ENCODE measurements at regions not wholly inside any gene's neighbourhood (a gene's known extent, or its start where the extent isn't known, plus 50 kb on each side); places are given as distances from the start of the nearest gene placed in this dataset.
A peak's percentile ranks its signal among the peaks of the same experiment; 100 is the strongest.

GRCh38 chr3:42019953-42020260, 58.0 kb upstream of the ULK4 start:
- H3K36me3 Mint-ChIP-seq (ENCODE audit: low read depth) = peaks cover 11% of the 10 kb centered on the region
- H3K4me3 Mint-ChIP-seq = no peak overlapping the region
- no peak overlapping the region for H3K27ac Mint-ChIP-seq
- peaks cover 95% of the 10 kb centered on the region for H3K4me1 Mint-ChIP-seq (ENCODE audit: low read depth)
- no peaks in the 10 kb centered on the region for H3K9me3 Mint-ChIP-seq
- H3K27me3 Mint-ChIP-seq = no peaks in the 10 kb centered on the region

GRCh38 chr3:42019144-42019952, 57.4 kb upstream of the ULK4 start:
- peaks cover 95% of the 10 kb centered on the region for H3K4me1 Mint-ChIP-seq (ENCODE audit: low read depth)
- H3K9me3 Mint-ChIP-seq = no peaks in the 10 kb centered on the region
- H3K4me3 Mint-ChIP-seq = no peak overlapping the region
- H3K36me3 Mint-ChIP-seq (ENCODE audit: low read depth) = peaks cover 15% of the 10 kb centered on the region
- H3K27ac Mint-ChIP-seq = no peak overlapping the region
- no peaks in the 10 kb centered on the region for H3K27me3 Mint-ChIP-seq

- Mint-ChIP-seq H3K36me3 (ENCODE audit: low read depth) (peaks cover 12% of the 10 kb centered on the region), H3K4me1 (ENCODE audit: low read depth) (peaks cover 70% of the 10 kb centered on the region), H3K27me3 (no peaks in the 10 kb centered on the region), H3K4me3 (peak overlapping the region; percentile 92), H3K27ac (peak overlapping the region; percentile 87), H3K9me3 (no peaks in the 10 kb centered on the region)
Observed at GRCh38 chr3:42014921-42015533, 53.1 kb upstream of the ULK4 start.

DNA sequence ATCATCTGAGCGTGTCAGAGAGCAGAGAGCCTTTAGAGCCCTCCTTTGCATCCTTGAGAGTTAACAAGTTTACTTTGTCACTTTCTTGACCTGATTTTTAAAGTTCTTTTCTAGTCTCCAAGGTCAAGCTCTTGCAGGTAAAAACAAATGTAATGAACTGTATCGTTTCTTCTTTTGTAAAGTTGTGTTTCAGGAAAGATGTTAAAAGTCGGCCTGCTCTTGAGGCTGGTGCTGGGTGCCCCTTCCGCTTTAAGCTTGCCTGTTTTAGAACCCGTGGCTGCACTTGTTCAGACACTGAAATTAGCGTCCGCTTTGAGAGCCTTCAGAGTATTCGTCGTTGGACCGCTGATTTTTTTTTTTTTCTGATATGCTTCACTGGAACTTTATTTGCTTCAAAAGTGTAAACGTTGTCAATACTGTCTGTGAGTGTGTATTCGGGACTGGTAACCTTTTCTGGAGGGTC, 52.6 kb upstream of the ULK4 start:
- peak overlapping the region; percentile 92 for H3K4me3 Mint-ChIP-seq
- H3K9me3 Mint-ChIP-seq = no peaks in the 10 kb centered on the region
- no peaks in the 10 kb centered on the region for H3K27me3 Mint-ChIP-seq

GRCh38 chr3:42013691-42014457, 52.0 kb upstream of the ULK4 start:
- H3K4me3 Mint-ChIP-seq = peak overlapping the region; percentile 92

More for the DNA sequence above, 52.6 kb upstream of the ULK4 start:
- Mint-ChIP-seq H3K27ac (peak overlapping the region; percentile 87), H3K4me1 (ENCODE audit: low read depth) (peaks cover 65% of the 10 kb centered on the region), H3K36me3 (ENCODE audit: low read depth) (peaks cover 12% of the 10 kb centered on the region)

DNA sequence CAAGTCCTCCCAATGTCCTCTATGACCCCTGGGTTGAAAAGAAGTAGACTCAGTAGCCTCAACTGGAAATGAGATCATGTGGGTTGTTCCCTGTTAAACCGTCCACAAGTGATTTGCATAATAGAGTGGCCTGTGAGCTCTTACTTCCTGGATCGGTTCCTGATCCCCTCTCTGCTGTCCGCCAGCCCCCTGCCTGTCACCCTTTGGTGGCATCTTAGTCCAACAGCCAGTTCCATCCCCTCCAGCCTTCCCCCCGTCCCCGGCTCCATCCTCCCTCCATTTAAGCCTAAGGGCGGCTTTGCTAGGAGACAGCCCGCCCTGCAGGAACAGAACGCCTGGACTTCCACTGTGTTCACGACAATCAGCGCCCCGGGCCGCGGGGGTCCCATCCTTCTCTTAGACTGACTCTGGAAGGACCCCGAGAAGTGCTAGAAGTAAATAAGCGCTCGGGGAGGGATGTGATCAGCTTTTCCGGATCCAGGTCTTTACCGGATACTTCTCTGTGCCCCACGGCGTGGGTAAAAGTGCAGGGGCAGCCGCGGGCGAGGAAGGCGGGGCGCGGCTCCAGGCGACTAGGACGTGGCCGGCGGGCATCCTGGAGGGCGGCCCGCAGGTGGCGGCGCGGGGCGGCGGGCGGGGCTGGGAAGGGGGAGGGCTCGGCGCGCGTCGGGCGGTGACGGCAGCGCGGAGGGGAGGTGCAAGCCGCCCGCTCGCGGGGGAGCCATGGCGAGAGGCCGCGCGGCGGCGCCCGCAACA, 51.2 kb upstream of the ULK4 start:
- H3K36me3 Mint-ChIP-seq (ENCODE audit: low read depth) = peaks cover 12% of the 10 kb centered on the region
- H3K4me1 Mint-ChIP-seq (ENCODE audit: low read depth) = peaks cover 52% of the 10 kb centered on the region
- H3K27ac Mint-ChIP-seq = peak overlapping the region; percentile 92
- peak overlapping the region; percentile 84 for H3K4me3 Mint-ChIP-seq
- H3K9me3 Mint-ChIP-seq = no peaks in the 10 kb centered on the region
- no peaks in the 10 kb centered on the region for H3K27me3 Mint-ChIP-seq

More at GRCh38 chr3:42013691-42014457, 52.0 kb upstream of the ULK4 start:
- Mint-ChIP-seq H3K36me3 (ENCODE audit: low read depth) (peaks cover 12% of the 10 kb centered on the region), H3K27me3 (no peaks in the 10 kb centered on the region), H3K9me3 (no peaks in the 10 kb centered on the region), H3K4me1 (ENCODE audit: low read depth) (peaks cover 59% of the 10 kb centered on the region), H3K27ac (peak overlapping the region; percentile 87)

GRCh38 chr3:42012383-42012934, 50.6 kb upstream of the ULK4 start:
- Mint-ChIP-seq H3K36me3 (ENCODE audit: low read depth) (peaks cover 12% of the 10 kb centered on the region), H3K9me3 (no peaks in the 10 kb centered on the region), H3K27ac (peak overlapping the region; percentile 92), H3K4me3 (peak overlapping the region; percentile 84), H3K27me3 (no peaks in the 10 kb centered on the region), H3K4me1 (ENCODE audit: low read depth) (peaks cover 51% of the 10 kb centered on the region)

Data from stimulated activated naive CD8-positive, alpha-beta T cell treated with anti-CD3 and anti-CD28 coated beads, Interleukin-15, Interleukin-2, amounts not matched to agents 100 ng/mL and 50 ng/mL, for 24 hours (primary cell).